Small intestine (tissue), 7 donors: ENCODE measurements at regions not wholly inside any gene's neighbourhood (a gene's known extent, or its start where the extent isn't known, plus 50 kb on each side); places are given as distances from the start of the nearest gene placed in this dataset.

Experiments
- DNase-seq, 2 donors: peaks; one replicate each; pipeline versions ENCODE4 v3.0.0 to v3.0.0-alpha.2; 2013
- FAIRE-seq: peaks from 2 replicates; lab custom pipeline; 2012; peaks lifted over from hg19 to GRCh38; lab: Jason Lieb, UNC
- H3K27ac ChIP-seq, 3 donors: one replicate each; pipeline ENCODE4 v1.5.1; 2013; ENCODE audit warnings: low read length in 2 of 3, mild to moderate bottlenecking in 2 of 3, control low read depth in 1 of 3, inconsistent platforms in 1 of 3, low read depth in 1 of 3, moderate library complexity in 1 of 3
- H3K27me3 ChIP-seq, 3 donors: one replicate each; pipeline ENCODE4 v1.6.1; 2013; ENCODE audit warnings: low read length in 3 of 3, inconsistent platforms in 1 of 3; ENCODE audit not compliant: control insufficient read depth in 3 of 3, insufficient read depth in 3 of 3
- H3K36me3 ChIP-seq, 3 donors: one replicate each; pipeline ENCODE4 v1.6.1; 2013; ENCODE audit warnings: low read length in 3 of 3, inconsistent platforms in 1 of 3, low read depth in 1 of 3, mild to moderate bottlenecking in 1 of 3, moderate library complexity in 1 of 3; ENCODE audit not compliant: control insufficient read depth in 3 of 3, insufficient read depth in 2 of 3
- H3K4me1 ChIP-seq, 3 donors: one replicate each; pipeline ENCODE4 v1.6.1; 2013; ENCODE audit warnings: low read length in 2 of 3, inconsistent platforms in 1 of 3, low read depth in 1 of 3, mild to moderate bottlenecking in 1 of 3, moderate library complexity in 1 of 3; ENCODE audit not compliant: control insufficient read depth in 3 of 3, insufficient read depth in 2 of 3
- H3K4me3 ChIP-seq, 3 donors: one replicate each; pipeline ENCODE4 v1.5.1; 2013; ENCODE audit warnings: low read length in 3 of 3, control low read depth in 1 of 3, inconsistent platforms in 1 of 3, low read depth in 1 of 3, mild to moderate bottlenecking in 1 of 3, moderate library complexity in 1 of 3
- H3K9me3 ChIP-seq, 2 donors: one replicate each; pipeline ENCODE4 v1.6.1; 2013; ENCODE audit warnings: low read depth in 1 of 2, low read length in 1 of 2; ENCODE audit not compliant: control insufficient read depth in 2 of 2, insufficient read depth in 1 of 2
- WGBS, 3 donors: extraction: QIAGEN DNeasy Blood & Tissue Kit; methylation state at CpG; one replicate each; pipeline ENCODE4 v1.1.7; 2013; 5-methylcytosine and 5-hydroxymethylcytosine counted together
- donor health status: healthy with polysubstance abuse.
- donor health status: control.
- donor health status: control.
- donor health status: Bipolar disorder and iron deficiency.
- donor health status: healthy.

- no peaks in the 10 kb centered on the region for H3K36me3 ChIP-seq
- no peaks in the 10 kb centered on the region for H3K4me1 ChIP-seq
- WGBS, 3 donors: 62 to 78% (median 71%) methylated on average over 6 of the region's 6 CpGs
- FAIRE-seq (no peak), DNase-seq (no peak)
- H3K9me3 ChIP-seq: no peaks in the 10 kb centered on the region
- peaks cover 0 to 11% (median 0%) of the 10 kb centered on the region in 3 donors for H3K27me3 ChIP-seq
- H3K27ac ChIP-seq: no peak overlapping the region
- H3K4me3 ChIP-seq: no peak overlapping the region
Observed at GRCh38 chr12:3398196-3398789, 92.7 kb upstream of the PRMT8 start.

- no peak for FAIRE-seq
- 63 to 80% (median 68%) methylated on average over 1 of the region's 1 CpG for WGBS, 3 donors
Observed at GRCh38 chr12:3405821-3406220, 85.2 kb upstream of the PRMT8 start.

GRCh38 chr12:3407723-3408122 is 83.3 kb upstream of the PRMT8 start:
- H3K4me3 ChIP-seq: no peak overlapping the region
- FAIRE-seq (no peak), DNase-seq (no peak)
- WGBS, 3 donors: 90 to 95% (median 92%) methylated on average over 1 of the region's 1 CpG
- no peaks in the 10 kb centered on the region for H3K4me1 ChIP-seq
- no peaks in the 10 kb centered on the region for H3K36me3 ChIP-seq
- no peaks in the 10 kb centered on the region for H3K27me3 ChIP-seq
- H3K27ac ChIP-seq: no peak overlapping the region
- peaks cover 1 to 17% of the 10 kb centered on the region in 2 donors for H3K9me3 ChIP-seq

More at GRCh38 chr12:3405821-3406220, 85.2 kb upstream of the PRMT8 start:
- H3K36me3 ChIP-seq: no peaks in the 10 kb centered on the region
- H3K9me3 ChIP-seq: peaks cover 1 to 17% of the 10 kb centered on the region in 2 donors
- no peaks in the 10 kb centered on the region for H3K27me3 ChIP-seq
- H3K4me1 ChIP-seq: no peaks in the 10 kb centered on the region
- H3K4me3 ChIP-seq: no peak overlapping the region
- no peak for DNase-seq
- no peak overlapping the region for H3K27ac ChIP-seq

GRCh38 chr12:3409662-3410061 is 81.3 kb upstream of the PRMT8 start:
- Histone ChIP-seq H3K4me1 (no peaks in the 10 kb centered on the region), H3K9me3 (peaks cover 1 to 19% of the 10 kb centered on the region in 2 donors), H3K27me3 (no peaks in the 10 kb centered on the region), H3K4me3 (no peak overlapping the region), H3K27ac (no peak overlapping the region), H3K36me3 (no peaks in the 10 kb centered on the region)
- DNase-seq: no peak
- no peak for FAIRE-seq
- 50 to 73% (median 58%) methylated on average over 2 of the region's 2 CpGs for WGBS, 3 donors

GRCh38 chr12:3416159-3416558 is 74.8 kb upstream of the PRMT8 start:
- peaks cover 0 to 4% of the 10 kb centered on the region in 2 donors for H3K9me3 ChIP-seq
- FAIRE-seq: no peak
- 76 to 81% (median 78%) methylated on average over 1 of the region's 1 CpG for WGBS, 3 donors

GRCh38 chr12:3416670-3417069 is 74.3 kb upstream of the PRMT8 start:
- Histone ChIP-seq H3K27me3 (peaks cover 0 to 5% (median 0%) of the 10 kb centered on the region in 3 donors), H3K4me1 (no peaks in the 10 kb centered on the region), H3K9me3 (peaks cover 0 to 4% of the 10 kb centered on the region in 2 donors), H3K4me3 (no peak overlapping the region), H3K36me3 (no peaks in the 10 kb centered on the region), H3K27ac (no peak overlapping the region)
- WGBS, 3 donors: 81 to 88% (median 83%) methylated on average over 1 of the region's 1 CpG
- FAIRE-seq (no peak), DNase-seq (no peak)

More at GRCh38 chr12:3416159-3416558, 74.8 kb upstream of the PRMT8 start:
- H3K27ac ChIP-seq: no peak overlapping the region
- no peaks in the 10 kb centered on the region for H3K4me1 ChIP-seq
- no peak for DNase-seq
- no peak overlapping the region for H3K4me3 ChIP-seq
- no peaks in the 10 kb centered on the region for H3K36me3 ChIP-seq
- peaks cover 0 to 3% (median 0%) of the 10 kb centered on the region in 3 donors for H3K27me3 ChIP-seq

- 67 to 76% (median 74%) methylated on average over 3 of the region's 3 CpGs for WGBS, 3 donors
- FAIRE-seq: no peak
Observed at GRCh38 chr12:3417113-3417512, 73.9 kb upstream of the PRMT8 start.

GRCh38 chr12:3417937-3418462 is 73.0 kb upstream of the PRMT8 start:
- Histone ChIP-seq H3K4me3 (no peak overlapping the region), H3K36me3 (no peaks in the 10 kb centered on the region), H3K4me1 (no peaks in the 10 kb centered on the region), H3K27me3 (peaks cover 0 to 5% (median 0%) of the 10 kb centered on the region in 3 donors), H3K27ac (no peak overlapping the region), H3K9me3 (peaks cover 0 to 4% of the 10 kb centered on the region in 2 donors)
- no peak for DNase-seq
- 53 to 74% (median 53%) methylated on average over 3 of the region's 3 CpGs for WGBS, 3 donors
- no peak for FAIRE-seq

More at GRCh38 chr12:3417113-3417512, 73.9 kb upstream of the PRMT8 start:
- Histone ChIP-seq H3K9me3 (peaks cover 0 to 4% of the 10 kb centered on the region in 2 donors), H3K4me1 (no peaks in the 10 kb centered on the region), H3K36me3 (no peaks in the 10 kb centered on the region), H3K4me3 (no peak overlapping the region), H3K27me3 (peaks cover 0 to 5% (median 0%) of the 10 kb centered on the region in 3 donors), H3K27ac (no peak overlapping the region)
- DNase-seq: no peak
